ENCODE measurements at regions not wholly inside any gene's neighbourhood (a gene's known extent, or its start where the extent isn't known, plus 50 kb on each side); places are given as distances from the start of the nearest gene placed in this dataset.

DNA sequence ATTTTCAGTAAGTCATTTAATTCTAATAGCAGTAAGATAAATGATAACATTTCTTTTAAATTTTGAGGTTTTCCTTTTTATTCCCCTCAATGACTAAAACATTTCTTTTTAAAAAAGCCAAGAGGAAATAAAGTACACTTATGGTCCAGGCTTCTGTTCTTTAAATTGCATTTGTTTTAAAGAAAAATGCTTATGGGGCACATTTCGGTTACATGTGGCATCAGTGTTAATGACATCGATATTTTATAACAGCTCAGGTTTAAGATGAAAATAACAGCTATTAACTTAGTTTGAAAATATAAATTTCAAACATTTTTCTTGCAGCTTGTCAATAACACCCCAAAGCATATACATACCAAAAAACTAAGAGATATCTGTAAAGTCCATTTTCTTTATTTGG is 1161.1 kb downstream of the PCDH18 start:
- CTCF ChIA-PET = no interaction called here
- H3K9ac ChIP-seq (ENCODE audit: low read length) = no peak overlapping the region
- no peak overlapping the region for H3K27ac ChIP-seq (ENCODE audit: low read length in 2 of 2)
- ATAC-seq (ENCODE audit: low read depth) = no peak
- no peak overlapping the region for H3K4me2 ChIP-seq (replicated peaks; ENCODE audit: low read depth, low read length, poor library complexity, severe bottlenecking)
- H3K4me1 ChIP-seq (ENCODE audit: control insufficient read depth in 2 of 2, insufficient read depth in 2 of 2, low read length in 2 of 2) = no peaks in the 10 kb centered on the region
- no CpG with 5 or more reads among the region's 2 CpGs for WGBS (ENCODE audit: insufficient coverage)
- no peaks in the 10 kb centered on the region for H3K9me3 ChIP-seq (ENCODE audit: control extremely low read depth in 1 of 3, control insufficient read depth in 2 of 3, insufficient read depth in 1 of 3, low read length in 2 of 3)
- H2AFZ ChIP-seq (ENCODE audit: insufficient read depth, low read depth, low read length, poor library complexity, severe bottlenecking) = no peak overlapping the region
- no peaks in the 10 kb centered on the region for H3K36me3 ChIP-seq (replicated peaks in 1 of 2; ENCODE audit: control extremely low read depth in 1 of 2, control insufficient read depth in 1 of 2, extremely low read depth in 1 of 2, insufficient read depth in 2 of 2, low read length in 1 of 2)
- intact Hi-C loops (cut with micrococcal nuclease) = no loop called here
- Mint-ChIP-seq H3K27me3 (no peaks in the 10 kb centered on the region), H3K27ac (no peak overlapping the region), H3K4me3 (no peak overlapping the region), H3K4me1 (no peaks in the 10 kb centered on the region), H3K9me3 (ENCODE audit: insufficient read depth) (peaks cover 2% of the 10 kb centered on the region)
- TF ChIP-seq EZH2 (IDR thresholded peaks at IDR 0.05; ENCODE audit: borderline replicate concordance, insufficient read depth, low read depth, low read length, poor library complexity, severe bottlenecking) (no peak), CTCF (IDR thresholded peaks at IDR 0.05) (no peak)
- no peak for DNase-seq
- H4K20me1 ChIP-seq (ENCODE audit: control insufficient read depth, insufficient read depth, low read length, poor library complexity, severe bottlenecking) = no peaks in the 10 kb centered on the region
- no peak overlapping the region for H3K4me3 ChIP-seq (ENCODE audit: control extremely low read depth in 1 of 5, extremely low read depth in 1 of 5, insufficient read depth in 1 of 5, low read depth in 2 of 5, low read length in 4 of 5)
- no peaks in the 10 kb centered on the region for H3K27me3 ChIP-seq (replicated peaks in 1 of 4; ENCODE audit: control extremely low read depth in 1 of 4, control insufficient read depth in 3 of 4, insufficient read depth in 4 of 4, low read length in 3 of 4)
- H3K79me2 ChIP-seq (ENCODE audit: control insufficient read depth, insufficient read depth, low read length) = no peaks in the 10 kb centered on the region
- POLR2A ChIA-PET = no interaction called here

- no peak overlapping the region for H3K27ac Mint-ChIP-seq
- Histone ChIP-seq H4K20me1 (ENCODE audit: control insufficient read depth, insufficient read depth, low read length, poor library complexity, severe bottlenecking) (no peaks in the 10 kb centered on the region), H3K4me1 (ENCODE audit: control insufficient read depth in 2 of 2, insufficient read depth in 2 of 2, low read length in 2 of 2) (no peaks in the 10 kb centered on the region), H2AFZ (ENCODE audit: insufficient read depth, low read depth, low read length, poor library complexity, severe bottlenecking) (no peak overlapping the region), H3K27me3 (replicated peaks in 1 of 4; ENCODE audit: control extremely low read depth in 1 of 4, control insufficient read depth in 3 of 4, insufficient read depth in 4 of 4, low read length in 3 of 4) (no peaks in the 10 kb centered on the region), H3K9ac (ENCODE audit: low read length) (no peak overlapping the region), H3K79me2 (ENCODE audit: control insufficient read depth, insufficient read depth, low read length) (no peaks in the 10 kb centered on the region), H3K9me3 (ENCODE audit: control extremely low read depth in 1 of 3, control insufficient read depth in 2 of 3, insufficient read depth in 1 of 3, low read length in 2 of 3) (peaks cover 0 to 4% (median 0%) of the 10 kb centered on the region in 3 donors), H3K4me3 (ENCODE audit: control extremely low read depth in 1 of 5, extremely low read depth in 1 of 5, insufficient read depth in 1 of 5, low read depth in 2 of 5, low read length in 4 of 5) (no peak overlapping the region), H3K4me2 (replicated peaks; ENCODE audit: low read depth, low read length, poor library complexity, severe bottlenecking) (no peak overlapping the region), H3K36me3 (replicated peaks in 1 of 2; ENCODE audit: control extremely low read depth in 1 of 2, control insufficient read depth in 1 of 2, extremely low read depth in 1 of 2, insufficient read depth in 2 of 2, low read length in 1 of 2) (no peaks in the 10 kb centered on the region), H3K27ac (ENCODE audit: low read length in 2 of 2) (no peak overlapping the region)
- DNase-seq (no peak), ATAC-seq (ENCODE audit: low read depth) (no peak)
- peaks cover 2% of the 10 kb centered on the region for H3K9me3 Mint-ChIP-seq (ENCODE audit: insufficient read depth)
- no peaks in the 10 kb centered on the region for H3K27me3 Mint-ChIP-seq
- intact Hi-C loops (cut with micrococcal nuclease) = no loop called here
- ChIA-PET POLR2A (no interaction called here), CTCF (no interaction called here)
- H3K4me3 Mint-ChIP-seq = no peak overlapping the region
- H3K4me1 Mint-ChIP-seq = no peaks in the 10 kb centered on the region
- TF ChIP-seq EZH2 (IDR thresholded peaks at IDR 0.05; ENCODE audit: borderline replicate concordance, insufficient read depth, low read depth, low read length, poor library complexity, severe bottlenecking) = no peak
- WGBS (ENCODE audit: insufficient coverage) = no CpG with 5 or more reads among the region's 2 CpGs
These were observed 1163.2 kb downstream of the PCDH18 start for GRCh38 chr4:136369073-136369472.
